IPS DF 4.7 (cell line): ENCODE measurements at regions not wholly inside any gene's neighbourhood (a gene's known extent, or its start where the extent isn't known, plus 50 kb on each side); places are given as distances from the start of the nearest gene placed in this dataset.
"Not testable (repeated sequence)": the region's sequence is repeated elsewhere in the genome, so short reads cannot be mapped to it uniquely, and the experiment has no call there.

Experiments used
- DNase-seq: peaks from one replicate; pipeline ENCODE4 v3.0.0-alpha.2; 2013; ENCODE audit warnings: low spot score; ENCODE audit errors: extremely low read depth

DNA sequence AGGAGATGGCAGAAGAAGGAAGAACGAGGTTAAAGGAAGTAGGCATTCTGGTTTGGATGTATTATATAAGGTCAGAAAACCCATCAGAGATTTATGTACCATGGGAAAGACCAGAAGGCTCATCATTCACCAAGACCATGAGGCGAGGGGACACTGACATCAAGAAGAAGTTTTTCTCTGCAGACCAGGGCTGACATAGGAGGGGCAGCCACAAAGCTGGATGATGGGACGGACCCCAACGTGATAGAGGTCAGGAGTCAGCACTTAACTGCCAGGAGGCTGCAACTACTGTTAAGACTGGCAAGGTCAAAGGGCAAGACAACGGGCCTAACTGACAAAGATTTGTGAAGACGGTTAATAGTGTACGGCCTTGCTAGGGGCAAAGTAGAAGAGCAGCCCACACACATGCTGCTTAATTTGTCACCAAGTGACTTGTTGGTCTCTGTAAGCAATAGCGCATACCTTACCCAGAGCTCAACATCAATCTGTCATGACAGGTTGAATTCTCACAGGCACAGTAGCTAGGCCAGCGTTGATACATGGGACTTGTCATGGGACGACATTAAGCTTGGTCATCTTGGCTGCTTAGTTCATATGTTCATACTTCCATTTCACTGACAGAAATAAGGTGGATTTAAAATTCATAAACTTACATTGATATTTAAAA, 579.7 kb upstream of the CDH10 start:
- no peak for DNase-seq

GRCh38 chr5:25199902-25200301, 555.1 kb upstream of the CDH10 start:
- not testable (repeated sequence) for DNase-seq

DNA sequence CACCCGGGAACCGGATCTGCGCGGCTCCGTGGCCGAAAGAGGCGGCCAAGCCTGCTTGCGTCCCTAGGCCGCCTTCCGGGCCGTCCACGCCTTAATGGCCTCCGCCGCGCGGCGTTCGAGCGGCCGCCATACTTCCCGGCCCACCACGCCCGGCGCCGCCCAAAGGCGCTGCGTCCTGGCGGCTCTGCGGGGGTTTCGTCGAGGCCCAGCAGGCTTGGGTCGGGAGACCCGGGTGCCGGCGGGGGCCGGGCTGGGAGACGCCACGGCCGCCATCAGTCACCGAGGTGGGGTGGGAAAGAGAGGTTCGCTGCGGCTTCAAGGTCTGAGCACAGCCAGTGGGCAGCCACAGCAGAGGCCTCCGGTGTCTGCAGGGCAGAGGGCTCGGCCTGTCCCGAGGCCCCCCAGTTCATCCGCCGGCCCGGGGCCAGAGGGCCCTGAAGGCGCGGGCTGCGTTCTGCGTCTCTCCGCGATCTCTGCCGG, 545.8 kb upstream of the CDH10 start:
- DNase-seq, result no peak

GRCh38 chr5:25181249-25181648, 536.5 kb upstream of the CDH10 start:
- DNase-seq, result no peak

DNA sequence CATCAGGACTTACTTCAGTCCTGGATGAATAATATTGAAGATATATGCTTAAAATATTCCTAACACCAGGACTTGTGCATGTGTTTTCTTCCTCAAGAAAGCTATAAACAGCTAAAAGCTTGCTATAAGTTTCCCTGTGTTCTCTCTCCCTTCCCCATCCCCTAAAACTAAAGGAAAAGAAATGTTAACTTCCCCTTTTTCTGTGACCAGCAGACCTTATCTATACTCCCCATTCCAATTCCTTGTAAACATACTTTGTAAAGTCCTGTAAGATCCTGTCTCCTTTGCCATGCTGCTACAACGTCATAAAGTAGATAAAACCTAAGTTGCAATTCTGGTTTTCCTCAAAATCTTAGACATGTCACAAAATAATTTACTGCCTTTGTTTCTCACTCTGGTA, 517.8 kb upstream of the CDH10 start:
- DNase-seq, result not testable (repeated sequence)

DNA sequence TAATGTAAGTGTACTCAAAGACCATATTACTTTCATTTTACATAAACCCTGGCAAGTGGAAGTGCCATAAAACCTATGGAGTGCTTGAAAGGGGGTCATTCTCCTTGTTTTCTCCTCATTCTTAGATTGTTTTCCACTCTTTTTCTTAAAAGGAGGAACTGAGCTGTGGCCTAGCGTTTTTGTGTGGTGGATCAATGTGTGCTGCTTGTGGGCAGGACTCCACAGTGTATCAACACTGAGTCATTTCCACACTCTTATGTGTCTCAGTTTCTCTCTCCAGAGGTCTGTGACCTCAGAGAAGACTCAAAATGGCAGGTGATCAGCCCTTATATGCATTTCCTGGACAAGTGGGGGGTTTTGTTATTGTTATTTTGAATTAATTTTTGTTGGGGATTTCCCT, 516.1 kb upstream of the CDH10 start:
- DNase-seq, result no peak

- no peak for DNase-seq
Measured at GRCh38 chr5:25150819-25151218, 506.0 kb upstream of the CDH10 start.

DNA sequence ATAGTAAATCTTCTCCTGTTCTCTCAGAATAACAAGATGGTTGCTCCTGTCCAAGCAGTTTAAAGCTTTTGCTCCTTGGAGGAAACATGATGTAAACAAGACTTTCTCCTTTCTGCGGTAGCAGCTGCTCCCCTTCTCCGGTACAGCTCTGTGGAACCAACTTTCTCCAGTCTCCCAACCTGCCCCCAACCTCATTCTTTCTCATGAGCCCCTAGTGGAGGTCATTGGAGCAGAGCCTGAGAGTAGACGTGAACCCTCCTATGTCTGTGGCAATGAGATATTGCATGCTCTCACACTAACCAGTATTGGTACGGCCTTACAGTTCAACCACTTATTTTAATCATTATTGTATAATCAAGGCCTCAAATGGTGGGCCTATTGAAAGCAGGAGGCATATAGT, 483.8 kb upstream of the CDH10 start:
- no peak for DNase-seq

DNA sequence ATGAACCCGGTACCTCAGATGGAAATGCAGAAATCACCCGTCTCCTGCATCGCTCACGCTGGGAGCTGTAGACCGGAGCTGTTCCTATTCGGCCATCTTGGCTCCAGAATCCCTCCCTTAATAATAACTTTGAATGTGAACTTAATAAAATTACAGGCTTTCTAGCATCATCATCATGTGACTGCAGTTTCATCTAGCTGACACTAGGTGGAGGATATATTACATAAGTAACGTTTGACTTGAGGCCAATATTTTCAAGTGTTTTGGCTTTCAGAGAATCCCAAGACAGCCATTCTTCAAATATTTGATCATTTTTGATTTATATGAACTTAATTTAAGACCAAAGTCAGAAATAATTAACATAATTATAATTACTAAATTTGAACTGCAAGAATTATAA, 474.9 kb upstream of the CDH10 start:
- no peak for DNase-seq

GRCh38 chr5:25107853-25108252, 463.1 kb upstream of the CDH10 start:
- no peak for DNase-seq

GRCh38 chr5:25099538-25099937, 454.8 kb upstream of the CDH10 start:
- DNase-seq, result no peak

DNA sequence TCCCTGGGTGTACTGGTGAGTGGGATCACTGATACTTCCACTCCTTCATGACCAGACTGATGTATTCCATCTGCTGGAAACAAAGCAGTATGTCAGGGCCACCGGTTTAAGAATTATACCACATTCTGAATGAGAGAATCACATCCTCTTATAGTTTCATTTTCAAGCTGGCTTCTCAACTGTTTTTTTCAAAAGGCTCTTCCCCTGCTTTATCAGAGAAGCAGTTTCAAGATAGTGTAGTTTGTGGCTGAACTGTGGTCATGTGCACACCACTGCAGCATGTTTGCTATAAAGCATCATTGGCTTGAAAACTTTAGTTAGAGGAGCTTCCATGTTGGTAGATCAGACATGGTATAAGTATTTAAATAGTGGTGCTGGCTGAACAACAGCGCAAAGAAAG, 450.5 kb upstream of the CDH10 start:
- DNase-seq, result no peak

- no peak for DNase-seq
Measured at GRCh38 chr5:25094219-25094618, 449.4 kb upstream of the CDH10 start.

GRCh38 chr5:25091921-25092320, 447.1 kb upstream of the CDH10 start:
- DNase-seq, result no peak

DNA sequence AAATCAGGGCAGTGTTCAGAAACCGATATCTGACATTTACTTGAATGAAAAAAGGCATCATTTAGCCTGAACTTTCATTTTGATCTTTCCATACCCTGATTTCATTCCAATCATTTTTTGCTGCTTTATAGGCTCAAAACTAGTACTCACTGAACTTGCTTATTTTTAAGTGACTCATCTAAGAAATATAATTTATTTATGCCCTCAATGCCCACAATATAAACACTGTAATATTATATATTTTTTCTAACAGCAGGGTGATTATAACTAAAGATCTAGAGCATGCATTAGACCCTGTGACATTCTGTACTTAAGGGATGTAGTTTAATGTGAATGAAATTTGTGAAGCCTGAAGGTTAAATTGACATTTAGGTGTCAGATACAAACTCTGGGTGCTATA, 446.1 kb upstream of the CDH10 start:
- DNase-seq, result no peak

- DNase-seq, result no peak
Measured at GRCh38 chr5:25090275-25090674, 445.5 kb upstream of the CDH10 start.

GRCh38 chr5:25088689-25089088, 443.9 kb upstream of the CDH10 start:
- not testable (repeated sequence) for DNase-seq

DNA sequence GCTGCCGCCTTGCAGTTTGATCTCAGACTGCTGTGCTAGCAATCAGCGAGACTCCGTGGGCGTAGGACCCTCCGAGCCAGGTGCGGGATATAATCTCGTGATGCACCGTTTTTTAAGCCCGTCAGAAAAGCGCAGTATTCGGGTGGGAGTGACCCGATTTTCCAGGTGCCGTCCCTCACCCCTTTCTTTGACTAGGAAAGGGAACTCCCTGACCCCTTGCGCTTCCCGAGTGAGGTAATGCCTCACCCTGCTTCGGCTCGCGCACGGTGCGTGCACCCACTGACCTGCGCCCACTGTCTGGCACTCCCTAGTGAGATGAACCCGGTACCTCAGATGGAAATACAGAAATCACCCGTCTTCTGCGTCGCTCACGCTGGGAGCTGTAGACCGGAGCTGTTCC, 438.5 kb upstream of the CDH10 start:
- DNase-seq, result not testable (repeated sequence)

GRCh38 chr5:25066239-25066638, 421.5 kb upstream of the CDH10 start:
- no peak for DNase-seq

DNA sequence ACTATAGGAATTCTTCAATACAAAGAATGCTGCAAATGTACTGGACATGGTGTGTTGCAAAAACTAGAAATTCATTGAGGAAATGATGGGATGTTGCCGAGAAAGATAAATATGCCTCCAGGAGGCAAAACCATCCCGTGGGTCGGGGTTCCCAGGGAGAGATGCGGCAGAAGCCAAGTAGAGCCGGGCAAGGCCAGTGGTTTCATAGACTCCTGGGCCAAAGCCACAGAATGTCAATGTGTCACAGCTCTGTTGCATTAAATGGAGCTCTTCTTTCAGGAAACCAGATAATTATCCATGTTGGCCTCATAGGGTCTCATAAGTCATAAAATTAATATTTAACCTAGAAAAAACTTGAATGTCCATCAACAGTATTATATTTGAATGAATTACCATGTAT, 419.5 kb upstream of the CDH10 start:
- no peak for DNase-seq

- no peak for DNase-seq
Measured at GRCh38 chr5:25060575-25060974, 415.8 kb upstream of the CDH10 start.

DNA sequence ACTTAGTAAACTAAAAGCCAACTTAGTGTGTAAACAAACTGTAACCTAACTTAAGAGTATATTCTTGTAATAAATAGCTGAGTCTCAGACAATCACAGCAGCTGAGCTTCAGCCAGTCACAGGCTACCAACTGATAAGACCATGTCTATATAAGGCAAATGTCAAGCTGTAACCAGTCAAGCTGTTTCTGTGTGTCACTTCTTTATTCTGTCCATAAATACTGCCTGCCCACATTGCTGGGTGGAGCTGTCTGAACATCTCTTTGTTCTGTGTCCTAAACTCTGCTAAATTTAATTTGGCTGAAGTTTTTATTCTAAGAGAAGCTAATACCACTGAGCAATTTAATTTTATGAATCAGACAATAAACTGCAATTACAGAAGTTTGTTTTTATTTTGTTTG, 412.1 kb upstream of the CDH10 start:
- no peak for DNase-seq

- DNase-seq, result no peak
Measured at GRCh38 chr5:25033658-25034057, 388.9 kb upstream of the CDH10 start.

DNA sequence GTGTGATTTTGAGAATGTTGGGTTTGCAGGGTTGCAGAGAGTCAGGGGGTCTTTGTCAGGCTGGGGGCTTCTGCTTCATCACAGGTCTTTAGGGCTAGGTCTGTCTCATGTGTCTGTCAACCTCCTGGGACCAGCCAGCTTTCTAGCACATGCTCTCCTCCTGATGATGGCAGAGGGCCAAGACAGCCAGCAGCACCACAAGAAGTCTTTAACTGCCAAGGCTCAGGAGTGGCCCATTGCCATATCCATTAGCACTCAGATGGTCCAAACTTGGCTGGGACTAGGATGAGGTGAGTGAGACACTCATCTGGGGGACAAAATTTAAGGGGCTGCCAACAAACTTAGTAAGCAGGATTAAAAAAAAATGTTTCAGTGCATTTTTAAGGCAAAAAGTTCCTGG, 384.2 kb upstream of the CDH10 start:
- DNase-seq, result no peak
